ENCODE measurements at regions not wholly inside any gene's neighbourhood (a gene's known extent, or its start where the extent isn't known, plus 50 kb on each side); places are given as distances from the start of the nearest gene placed in this dataset.

DNA sequence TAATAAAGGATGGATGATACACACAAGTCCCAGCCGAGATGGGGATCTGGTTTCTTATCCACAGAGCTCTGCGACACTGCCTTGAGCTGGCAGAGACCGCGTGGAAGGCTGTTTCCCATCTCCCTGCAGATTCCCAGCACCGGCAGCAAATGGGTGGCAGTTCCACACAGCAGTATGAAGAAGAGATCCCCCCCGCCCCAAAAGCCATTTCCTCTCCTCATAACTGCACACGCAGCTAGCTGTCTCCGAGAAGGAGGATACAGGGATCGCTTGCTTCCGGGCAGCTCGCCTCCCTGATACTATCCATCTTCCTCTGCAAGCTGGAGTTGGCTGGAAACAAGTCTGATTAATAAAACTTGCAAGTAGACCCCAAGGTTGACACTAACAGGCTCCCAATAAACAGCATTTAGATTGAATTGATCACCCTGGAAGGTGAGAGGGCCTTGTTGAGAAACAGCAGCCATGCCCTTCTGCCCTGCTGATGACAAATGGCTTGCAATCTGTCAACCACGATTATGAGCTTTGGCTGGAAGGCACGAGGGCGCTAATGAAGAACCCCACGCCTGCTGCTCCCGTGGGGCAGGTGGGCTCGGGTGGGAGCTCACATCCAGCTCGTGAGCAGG, 642.3 kb downstream of the AJAP1 start:
- TF ChIP-seq, protein P1, sequence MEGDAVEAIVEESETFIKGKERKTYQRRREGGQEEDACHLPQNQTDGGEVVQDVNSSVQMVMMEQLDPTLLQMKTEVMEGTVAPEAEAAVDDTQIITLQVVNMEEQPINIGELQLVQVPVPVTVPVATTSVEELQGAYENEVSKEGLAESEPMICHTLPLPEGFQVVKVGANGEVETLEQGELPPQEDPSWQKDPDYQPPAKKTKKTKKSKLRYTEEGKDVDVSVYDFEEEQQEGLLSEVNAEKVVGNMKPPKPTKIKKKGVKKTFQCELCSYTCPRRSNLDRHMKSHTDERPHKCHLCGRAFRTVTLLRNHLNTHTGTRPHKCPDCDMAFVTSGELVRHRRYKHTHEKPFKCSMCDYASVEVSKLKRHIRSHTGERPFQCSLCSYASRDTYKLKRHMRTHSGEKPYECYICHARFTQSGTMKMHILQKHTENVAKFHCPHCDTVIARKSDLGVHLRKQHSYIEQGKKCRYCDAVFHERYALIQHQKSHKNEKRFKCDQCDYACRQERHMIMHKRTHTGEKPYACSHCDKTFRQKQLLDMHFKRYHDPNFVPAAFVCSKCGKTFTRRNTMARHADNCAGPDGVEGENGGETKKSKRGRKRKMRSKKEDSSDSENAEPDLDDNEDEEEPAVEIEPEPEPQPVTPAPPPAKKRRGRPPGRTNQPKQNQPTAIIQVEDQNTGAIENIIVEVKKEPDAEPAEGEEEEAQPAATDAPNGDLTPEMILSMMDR (IDR thresholded peaks at IDR 0.05), result no peak
- TF ChIP-seq POLR2A (IDR thresholded peaks at IDR 0.05) (no peak), POLR2AphosphoS5 (IDR thresholded peaks at IDR 0.05) (no peak)

All from breast epithelium (tissue), 3 donors.